Choroid plexus epithelial cell (primary cell): ENCODE measurements at regions not wholly inside any gene's neighbourhood (a gene's known extent, or its start where the extent isn't known, plus 50 kb on each side); places are given as distances from the start of the nearest gene placed in this dataset.
A peak's percentile ranks its signal among the peaks of the same experiment; 100 is the strongest.

Experiments
- DNase-seq: peaks from one replicate; pipeline ENCODE4 v3.0.0-alpha.2; 2010; ENCODE audit warnings: low read depth
- H3K4me3 ChIP-seq: 2 replicates; pipeline ENCODE4 v1.5.1; 2011; ENCODE audit warnings: low read depth, mild to moderate bottlenecking, control low read depth, low read length, moderate library complexity
- CTCF ChIP-seq: conservative IDR thresholded peaks from 2 replicates; pipeline ENCODE4 v1.5.1; 2011; ENCODE audit warnings: low read depth, mild to moderate bottlenecking, control low read depth, inconsistent platforms, low read length, moderate library complexity

GRCh38 chr4:14620567-14621141 lies 381.6 kb upstream of the CPEB2 start:
- H3K4me3 ChIP-seq: no peak overlapping the region
- DNase-seq: no peak
- TF ChIP-seq CTCF: no peak

GRCh38 chr4:14621731-14622463 lies 380.4 kb upstream of the CPEB2 start:
- H3K4me3 ChIP-seq: no peak overlapping the region
- TF ChIP-seq CTCF: no peak
- peak; percentile 2 for DNase-seq

- DNase-seq: no peak
- TF ChIP-seq CTCF: no peak
- no peak overlapping the region for H3K4me3 ChIP-seq
Measured at GRCh38 chr4:14627038-14627437, 375.2 kb upstream of the CPEB2 start.

GRCh38 chr4:14631806-14632440 lies 370.4 kb upstream of the CPEB2 start:
- no peak overlapping the region for H3K4me3 ChIP-seq
- DNase-seq: no peak
- no peak for TF ChIP-seq CTCF

- TF ChIP-seq CTCF: no peak
- no peak overlapping the region for H3K4me3 ChIP-seq
- no peak for DNase-seq
Measured at GRCh38 chr4:14636563-14636962, 365.7 kb upstream of the CPEB2 start.

- no peak for DNase-seq
- no peak overlapping the region for H3K4me3 ChIP-seq
- TF ChIP-seq CTCF: no peak
Measured at GRCh38 chr4:14640476-14640875, 361.8 kb upstream of the CPEB2 start.

GRCh38 chr4:14641871-14642270 lies 360.4 kb upstream of the CPEB2 start:
- DNase-seq: no peak
- no peak for TF ChIP-seq CTCF
- H3K4me3 ChIP-seq: no peak overlapping the region
